Hepatocyte (in vitro differentiated cells): ENCODE measurements at regions not wholly inside any gene's neighbourhood (a gene's known extent, or its start where the extent isn't known, plus 50 kb on each side); places are given as distances from the start of the nearest gene placed in this dataset.

Experiments used
- CTCF ChIP-seq: fragments of 200-600 bp; sonication (generic); IDR thresholded peaks from 2 replicates; pipeline ENCODE4 v1.5.1; 2016; ENCODE audit warnings: antibody characterized with exemption, mild to moderate bottlenecking; ENCODE audit not compliant: poor library complexity
- EZH2 ChIP-seq: fragments of 200-600 bp; sonication (generic); IDR thresholded peaks from 2 replicates; pipeline ENCODE4 v1.6.1; 2016; ENCODE audit warnings: antibody characterized with exemption, mild to moderate bottlenecking, borderline replicate concordance
- EZH2phosphoT487 ChIP-seq: fragments of 200-600 bp; sonication (generic); IDR thresholded peaks from one replicate; pipeline ENCODE4 v1.6.1; 2018; ENCODE audit warnings: antibody characterized with exemption, mild to moderate bottlenecking, low read depth, moderate library complexity; ENCODE audit not compliant: unreplicated experiment, severe bottlenecking

DNA sequence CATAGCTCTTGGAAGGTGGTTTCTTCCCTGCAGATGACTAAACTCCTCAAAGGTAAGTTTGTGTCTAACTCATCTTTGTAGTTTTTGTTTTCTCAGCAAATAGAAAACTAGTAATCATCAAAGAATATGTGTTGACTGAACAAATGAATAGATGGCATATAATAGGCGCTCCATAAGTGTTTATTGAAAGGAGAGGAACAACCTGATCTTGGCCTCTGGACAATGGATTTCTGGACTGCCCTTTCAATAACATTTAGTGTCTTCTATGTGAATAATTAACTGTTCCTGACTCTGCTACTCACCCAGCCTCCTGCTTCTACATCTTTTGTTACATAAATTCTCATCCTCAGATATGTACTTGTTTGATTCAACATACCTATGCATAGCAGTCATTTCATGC, 399.1 kb downstream of the PPP1R2C start:
- TF ChIP-seq CTCF (no peak), EZH2phosphoT487 (no peak), EZH2 (no peak)
